Fibroblast of lung (primary cell): ENCODE measurements at regions not wholly inside any gene's neighbourhood (a gene's known extent, or its start where the extent isn't known, plus 50 kb on each side); places are given as distances from the start of the nearest gene placed in this dataset.

Experiments used
- CTCF ChIP-seq, 2 donors: IDR thresholded peaks in 1 of 2; conservative IDR thresholded peaks in 1 of 2; 1 replicate in 1 of 2; 2 replicates in 1 of 2; pipeline ENCODE4 v1.5.1; 2011 to 2012; ENCODE audit warnings: low read length in 2 of 2, control low read depth in 1 of 2, inconsistent platforms in 1 of 2, low read depth in 1 of 2, mild to moderate bottlenecking in 1 of 2
- EZH2 ChIP-seq: IDR thresholded peaks from 2 replicates; pipeline ENCODE4 v1.5.1; 2012; ENCODE audit warnings: low read length, control low read depth, mild to moderate bottlenecking; ENCODE audit errors: missing control alignments

DNA sequence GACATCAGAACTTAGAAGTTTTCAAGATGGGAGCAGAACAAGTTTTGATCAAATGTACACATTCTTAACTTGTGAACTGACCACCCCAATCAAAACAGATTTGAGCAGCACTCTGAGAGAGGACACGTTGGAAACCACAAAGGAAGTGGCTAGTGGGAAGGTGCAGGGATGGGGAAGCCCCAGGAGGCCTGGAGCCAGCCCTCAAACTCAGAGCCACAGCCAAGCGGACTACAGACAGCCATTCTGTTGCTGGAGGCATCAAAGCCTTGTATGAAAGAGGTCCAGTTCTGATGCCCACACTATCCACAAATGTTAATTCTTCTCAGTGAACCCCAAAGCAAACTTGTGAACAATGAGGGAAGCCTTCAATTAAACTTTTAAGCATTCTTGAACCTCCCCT, 143.6 kb upstream of the RAB4A start:
- no peak for TF ChIP-seq EZH2
- no peak for TF ChIP-seq CTCF (conservative IDR thresholded peaks at IDR 0.05 in 1 of 2, IDR thresholded peaks at IDR 0.05 in 1 of 2; ENCODE audit: low read depth in 1 of 2, low read length in 2 of 2)
